ENCODE measurements at regions not wholly inside any gene's neighbourhood (a gene's known extent, or its start where the extent isn't known, plus 50 kb on each side); places are given as distances from the start of the nearest gene placed in this dataset.

DNA sequence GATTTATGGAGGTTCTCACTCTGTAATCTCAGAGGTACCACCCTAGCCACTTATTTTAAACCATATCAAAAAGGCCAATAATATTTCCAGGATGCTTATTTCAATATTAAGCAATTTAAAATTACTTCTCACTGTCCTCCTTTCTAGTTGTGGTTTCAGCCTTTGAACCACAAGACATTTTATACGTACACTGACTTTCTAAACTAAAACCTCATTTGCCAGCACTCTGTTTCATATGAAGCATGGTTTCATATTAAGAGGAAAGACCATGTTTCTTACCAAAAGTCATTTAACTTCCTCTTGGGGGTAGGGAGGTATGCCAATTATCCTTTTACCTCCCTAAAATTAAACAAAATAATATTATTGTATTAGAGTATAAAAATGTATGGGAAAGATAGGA lies 399.8 kb downstream of the CDH7 start:
- TF ChIP-seq, protein P1, sequence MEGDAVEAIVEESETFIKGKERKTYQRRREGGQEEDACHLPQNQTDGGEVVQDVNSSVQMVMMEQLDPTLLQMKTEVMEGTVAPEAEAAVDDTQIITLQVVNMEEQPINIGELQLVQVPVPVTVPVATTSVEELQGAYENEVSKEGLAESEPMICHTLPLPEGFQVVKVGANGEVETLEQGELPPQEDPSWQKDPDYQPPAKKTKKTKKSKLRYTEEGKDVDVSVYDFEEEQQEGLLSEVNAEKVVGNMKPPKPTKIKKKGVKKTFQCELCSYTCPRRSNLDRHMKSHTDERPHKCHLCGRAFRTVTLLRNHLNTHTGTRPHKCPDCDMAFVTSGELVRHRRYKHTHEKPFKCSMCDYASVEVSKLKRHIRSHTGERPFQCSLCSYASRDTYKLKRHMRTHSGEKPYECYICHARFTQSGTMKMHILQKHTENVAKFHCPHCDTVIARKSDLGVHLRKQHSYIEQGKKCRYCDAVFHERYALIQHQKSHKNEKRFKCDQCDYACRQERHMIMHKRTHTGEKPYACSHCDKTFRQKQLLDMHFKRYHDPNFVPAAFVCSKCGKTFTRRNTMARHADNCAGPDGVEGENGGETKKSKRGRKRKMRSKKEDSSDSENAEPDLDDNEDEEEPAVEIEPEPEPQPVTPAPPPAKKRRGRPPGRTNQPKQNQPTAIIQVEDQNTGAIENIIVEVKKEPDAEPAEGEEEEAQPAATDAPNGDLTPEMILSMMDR (IDR thresholded peaks at IDR 0.05) = no peak
- no peak for TF ChIP-seq POLR2AphosphoS5 (IDR thresholded peaks at IDR 0.05)
